B cell (primary cell): ENCODE measurements at regions not wholly inside any gene's neighbourhood (a gene's known extent, or its start where the extent isn't known, plus 50 kb on each side); places are given as distances from the start of the nearest gene placed in this dataset.

ENCODE experiments used
- ATAC-seq: fragments of 200-7000 bp; cut with Tn5 transposase; one replicate; pipeline ENCODE4 v1.10.0; 2021; ENCODE audit warnings: low read depth, mild to moderate bottlenecking, moderate number of reproducible peaks, moderate library complexity
- CTCF ChIA-PET: fragments of 350-600 bp; sonication (Branson Sonifier 250); formaldehyde crosslinking; loops from one replicate; lab custom pipeline; 2021; ENCODE audit warnings: antibody characterized with exemption, inconsistent platforms; lab: Charles Lee
- POLR2A ChIA-PET: fragments of 350-600 bp; sonication (Branson Sonifier 250); formaldehyde crosslinking; loops from one replicate; lab custom pipeline; 2021; ENCODE audit warnings: antibody characterized with exemption; lab: Charles Lee
- DNase-seq: peaks from one replicate; pipeline ENCODE4 v3.0.0; 2013
- H2AFZ ChIP-seq: 2 replicates; pipeline ENCODE4 v1.6.1; 2012; ENCODE audit warnings: mild to moderate bottlenecking, low read depth, low read length; ENCODE audit not compliant: insufficient read depth, poor library complexity, severe bottlenecking
- H3K27ac ChIP-seq, 2 donors: 1 replicate in 1 of 2; 2 replicates in 1 of 2; pipeline ENCODE4 v1.5.1; 2012 to 2013; ENCODE audit warnings: low read length in 2 of 2, mild to moderate bottlenecking in 2 of 2, moderate library complexity in 1 of 2
- H3K27me3 ChIP-seq, 4 experiments: fragments of 200-600 bp in 1 of 4; sonication (generic) in 1 of 4; replicated peaks in 1 of 4; 1 replicate in 2 of 4; 2 replicates in 2 of 4; pipeline versions ENCODE4 v1.6.1 to v1.7.0; 2013 to 2016; ENCODE audit warnings: low read length in 3 of 4, mild to moderate bottlenecking in 2 of 4, mixed read lengths in 1 of 4, moderate library complexity in 1 of 4; ENCODE audit not compliant: insufficient read depth in 4 of 4, control insufficient read depth in 3 of 4; ENCODE audit errors: control extremely low read depth in 1 of 4
- H3K36me3 ChIP-seq, 2 experiments: replicated peaks in 1 of 2; 1 replicate in 1 of 2; 2 replicates in 1 of 2; pipeline versions ENCODE4 v1.6.1 to v1.7.1; 2013; ENCODE audit warnings: low read length in 1 of 2; ENCODE audit not compliant: insufficient read depth in 2 of 2, control insufficient read depth in 1 of 2; ENCODE audit errors: control extremely low read depth in 1 of 2, extremely low read depth in 1 of 2
- H3K4me1 ChIP-seq, 2 donors: fragments of 200-600 bp in 1 of 2; sonication (generic) in 1 of 2; 1 replicate in 1 of 2; 2 replicates in 1 of 2; pipeline versions ENCODE4 v1.5.1 to v1.6.1; 2013 to 2017; ENCODE audit warnings: low read length in 2 of 2; ENCODE audit not compliant: control insufficient read depth in 2 of 2, insufficient read depth in 2 of 2
- H3K4me2 ChIP-seq: replicated peaks from 2 replicates; pipeline ENCODE3; 2012; ENCODE audit warnings: mild to moderate bottlenecking, low read depth, low read length; ENCODE audit not compliant: poor library complexity, severe bottlenecking
- H3K4me3 ChIP-seq, 5 experiments: fragments of 200-600 bp in 1 of 5; sonication (generic) in 1 of 5; 1 replicate in 3 of 5; 2 replicates in 2 of 5; pipeline versions ENCODE4 v1.5.1 to v1.7.0; 2011 to 2016; ENCODE audit warnings: low read length in 4 of 5, mild to moderate bottlenecking in 4 of 5, low read depth in 2 of 5, control low read depth in 1 of 5, moderate library complexity in 1 of 5; ENCODE audit not compliant: insufficient read depth in 1 of 5; ENCODE audit errors: control extremely low read depth in 1 of 5, extremely low read depth in 1 of 5
- H3K79me2 ChIP-seq: fragments of 200-600 bp; sonication (generic); one replicate; pipeline ENCODE4 v1.6.0; 2016; ENCODE audit warnings: low read length; ENCODE audit not compliant: control insufficient read depth, insufficient read depth
- H3K9ac ChIP-seq: fragments of 200-600 bp; sonication (generic); 2 replicates; pipeline ENCODE4 v1.6.1; 2017; ENCODE audit warnings: mild to moderate bottlenecking, low read length, moderate library complexity
- H3K9me3 ChIP-seq, 3 donors: one replicate each; pipeline versions ENCODE4 v1.6.1 to v1.7.1; 2013; ENCODE audit warnings: low read length in 2 of 3; ENCODE audit not compliant: control insufficient read depth in 2 of 3, insufficient read depth in 1 of 3; ENCODE audit errors: control extremely low read depth in 1 of 3
- H4K20me1 ChIP-seq: 2 replicates; pipeline ENCODE4 v1.6.0; 2012; ENCODE audit warnings: mild to moderate bottlenecking, low read length; ENCODE audit not compliant: insufficient read depth, control insufficient read depth, poor library complexity, severe bottlenecking
- H3K27ac Mint-ChIP-seq: one replicate; pipeline ENCODE4 v1.8.0; 2021; ENCODE audit warnings: mixed read lengths
- H3K27me3 Mint-ChIP-seq: one replicate; pipeline ENCODE4 v1.8.0; 2021; ENCODE audit warnings: mixed read lengths
- H3K4me1 Mint-ChIP-seq: one replicate; pipeline ENCODE4 v1.8.0; 2021; ENCODE audit warnings: mixed read lengths
- H3K4me3 Mint-ChIP-seq: one replicate; pipeline ENCODE4 v1.8.0; 2021; ENCODE audit warnings: mixed read lengths
- H3K9me3 Mint-ChIP-seq: one replicate; pipeline ENCODE4 v1.8.0; 2022; ENCODE audit warnings: mixed read lengths; ENCODE audit not compliant: insufficient read depth
- EZH2 ChIP-seq: IDR thresholded peaks from 2 replicates; pipeline ENCODE4 v1.6.1; 2012; ENCODE audit warnings: borderline replicate concordance, low read depth, mild to moderate bottlenecking, moderate library complexity, low read length; ENCODE audit not compliant: insufficient read depth, poor library complexity, severe bottlenecking
- WGBS: methylation state at CpG from one replicate; pipeline ENCODE4 v1.1.5; 2013; ENCODE audit warnings: missing lambda C conversion rate; ENCODE audit not compliant: insufficient coverage; 5-methylcytosine and 5-hydroxymethylcytosine counted together
- intact Hi-C: fragments of 100-400 bp; cut with micrococcal nuclease; formaldehyde crosslinking; loops from one replicate; pipeline ENCODE4 v1.10.0; 2022
- TF ChIP-seq, protein P1 (sequence below): fragments of 200-600 bp; IDR thresholded peaks from one replicate; pipeline ENCODE4 v1.8.0; 2022; ENCODE audit warnings: antibody characterized with exemption, mild to moderate bottlenecking

DNA sequence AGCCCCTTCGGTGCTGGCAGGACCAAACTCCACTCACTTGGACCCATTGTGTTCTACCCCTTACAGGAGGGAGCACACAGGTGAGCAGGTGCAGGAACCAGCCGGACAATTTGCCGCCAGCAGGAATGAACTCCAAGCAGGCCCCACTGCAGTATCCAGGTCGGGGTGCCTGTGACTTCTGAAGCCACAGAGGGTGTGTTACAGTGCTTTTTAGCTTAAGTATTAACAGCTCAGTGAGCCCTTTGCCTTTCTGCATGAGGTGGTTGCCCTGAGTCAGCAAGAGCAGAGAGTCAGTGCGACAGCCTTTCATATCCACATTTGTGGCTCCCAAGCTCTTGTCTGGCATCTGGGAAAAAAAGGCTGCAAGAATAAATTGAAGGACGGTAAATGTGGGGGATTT is 366.6 kb upstream of the LRRC4C start:
- no peaks in the 10 kb centered on the region for H3K79me2 ChIP-seq
- H3K27ac Mint-ChIP-seq = no peak overlapping the region
- H3K4me1 ChIP-seq = no peaks in the 10 kb centered on the region
- H3K4me3 Mint-ChIP-seq = no peak overlapping the region
- no peak overlapping the region for H3K4me3 ChIP-seq
- WGBS = 78% methylated on average over 5 of the region's 6 CpGs
- no peak overlapping the region for H2AFZ ChIP-seq
- peaks cover 0 to 9% (median 4%) of the 10 kb centered on the region in 3 donors for H3K9me3 ChIP-seq
- POLR2A ChIA-PET = no interaction called here
- CTCF ChIA-PET = no interaction called here
- H3K4me2 ChIP-seq = no peak overlapping the region
- no peak overlapping the region for H3K9ac ChIP-seq
- no peaks in the 10 kb centered on the region for H3K36me3 ChIP-seq
- H3K9me3 Mint-ChIP-seq = peaks cover 2% of the 10 kb centered on the region
- H4K20me1 ChIP-seq = no peaks in the 10 kb centered on the region
- DNase-seq = no peak
- H3K27me3 Mint-ChIP-seq = no peaks in the 10 kb centered on the region
- ATAC-seq = no peak
- H3K27ac ChIP-seq = no peak overlapping the region
- H3K4me1 Mint-ChIP-seq = no peaks in the 10 kb centered on the region
- TF ChIP-seq EZH2 = no peak
- TF ChIP-seq, protein P1, sequence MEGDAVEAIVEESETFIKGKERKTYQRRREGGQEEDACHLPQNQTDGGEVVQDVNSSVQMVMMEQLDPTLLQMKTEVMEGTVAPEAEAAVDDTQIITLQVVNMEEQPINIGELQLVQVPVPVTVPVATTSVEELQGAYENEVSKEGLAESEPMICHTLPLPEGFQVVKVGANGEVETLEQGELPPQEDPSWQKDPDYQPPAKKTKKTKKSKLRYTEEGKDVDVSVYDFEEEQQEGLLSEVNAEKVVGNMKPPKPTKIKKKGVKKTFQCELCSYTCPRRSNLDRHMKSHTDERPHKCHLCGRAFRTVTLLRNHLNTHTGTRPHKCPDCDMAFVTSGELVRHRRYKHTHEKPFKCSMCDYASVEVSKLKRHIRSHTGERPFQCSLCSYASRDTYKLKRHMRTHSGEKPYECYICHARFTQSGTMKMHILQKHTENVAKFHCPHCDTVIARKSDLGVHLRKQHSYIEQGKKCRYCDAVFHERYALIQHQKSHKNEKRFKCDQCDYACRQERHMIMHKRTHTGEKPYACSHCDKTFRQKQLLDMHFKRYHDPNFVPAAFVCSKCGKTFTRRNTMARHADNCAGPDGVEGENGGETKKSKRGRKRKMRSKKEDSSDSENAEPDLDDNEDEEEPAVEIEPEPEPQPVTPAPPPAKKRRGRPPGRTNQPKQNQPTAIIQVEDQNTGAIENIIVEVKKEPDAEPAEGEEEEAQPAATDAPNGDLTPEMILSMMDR = no peak
- H3K27me3 ChIP-seq = no peaks in the 10 kb centered on the region
- intact Hi-C loops = no loop called here

DNA sequence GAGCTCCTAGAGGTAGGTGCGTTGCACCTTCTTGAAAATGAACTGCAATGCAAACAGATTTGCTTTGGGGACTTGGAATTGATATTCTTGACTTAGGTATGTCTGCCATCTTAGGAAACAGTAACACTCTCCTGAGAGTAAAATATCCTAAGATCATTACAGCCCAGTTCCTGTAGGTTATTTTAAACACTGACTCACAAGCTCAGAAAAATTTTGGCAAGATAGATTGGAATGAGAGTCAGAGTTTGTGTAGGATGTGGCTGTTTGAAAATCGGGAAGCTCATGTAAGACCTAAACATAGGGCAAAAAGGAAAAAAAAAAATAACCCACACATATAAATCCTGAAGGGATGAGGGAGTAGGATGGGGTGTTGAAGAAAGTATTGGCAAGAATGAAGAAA is 377.0 kb upstream of the LRRC4C start:
- Histone ChIP-seq H4K20me1 (no peaks in the 10 kb centered on the region), H3K79me2 (no peaks in the 10 kb centered on the region), H3K4me2 (no peak overlapping the region), H3K9ac (no peak overlapping the region), H3K4me1 (no peaks in the 10 kb centered on the region), H3K9me3 (no peaks in the 10 kb centered on the region), H3K27ac (no peak overlapping the region), H3K4me3 (no peak overlapping the region), H3K27me3 (no peaks in the 10 kb centered on the region), H2AFZ (no peak overlapping the region), H3K36me3 (no peaks in the 10 kb centered on the region)
- no peak overlapping the region for H3K27ac Mint-ChIP-seq
- no peaks in the 10 kb centered on the region for H3K27me3 Mint-ChIP-seq
- intact Hi-C loops = no loop called here
- H3K9me3 Mint-ChIP-seq = no peaks in the 10 kb centered on the region
- ChIA-PET POLR2A (no interaction called here), CTCF (no interaction called here)
- TF ChIP-seq, protein P1 = no peak
- no peak for TF ChIP-seq EZH2
- H3K4me3 Mint-ChIP-seq = no peak overlapping the region
- DNase-seq (no peak), ATAC-seq (no peak)
- WGBS = no CpG with 5 or more reads among the region's 2 CpGs
- H3K4me1 Mint-ChIP-seq = no peaks in the 10 kb centered on the region
